Skeletal muscle satellite cell (primary cell): ENCODE measurements at regions not wholly inside any gene's neighbourhood (a gene's known extent, or its start where the extent isn't known, plus 50 kb on each side); places are given as distances from the start of the nearest gene placed in this dataset.

Experiments used
- H3K27me3 ChIP-seq: 2 replicates; pipeline ENCODE4 v1.7.0; 2013; ENCODE audit warnings: low read length; ENCODE audit not compliant: control insufficient read depth, insufficient read depth
- H3K36me3 ChIP-seq: 2 replicates; pipeline ENCODE4 v1.7.0; 2013; ENCODE audit warnings: mild to moderate bottlenecking, control low read depth, low read length; ENCODE audit not compliant: insufficient read depth
- H3K4me1 ChIP-seq: 2 replicates; pipeline ENCODE4 v1.7.0; 2013; ENCODE audit warnings: low read length; ENCODE audit not compliant: control insufficient read depth, insufficient read depth
- H3K4me2 ChIP-seq: 2 replicates; pipeline ENCODE4 v1.7.0; 2013; ENCODE audit warnings: mild to moderate bottlenecking, low read length
- H3K4me3 ChIP-seq: 2 replicates; pipeline ENCODE4 v1.7.0; 2013; ENCODE audit warnings: low read length
- H3K9ac ChIP-seq: 2 replicates; pipeline ENCODE4 v1.7.0; 2013; ENCODE audit warnings: mild to moderate bottlenecking, low read depth, low read length, moderate library complexity
- H3K9me3 ChIP-seq: replicated peaks from 2 replicates; pipeline ENCODE4 v1.7.0; 2013; ENCODE audit warnings: mild to moderate bottlenecking, control low read depth, low read length

DNA sequence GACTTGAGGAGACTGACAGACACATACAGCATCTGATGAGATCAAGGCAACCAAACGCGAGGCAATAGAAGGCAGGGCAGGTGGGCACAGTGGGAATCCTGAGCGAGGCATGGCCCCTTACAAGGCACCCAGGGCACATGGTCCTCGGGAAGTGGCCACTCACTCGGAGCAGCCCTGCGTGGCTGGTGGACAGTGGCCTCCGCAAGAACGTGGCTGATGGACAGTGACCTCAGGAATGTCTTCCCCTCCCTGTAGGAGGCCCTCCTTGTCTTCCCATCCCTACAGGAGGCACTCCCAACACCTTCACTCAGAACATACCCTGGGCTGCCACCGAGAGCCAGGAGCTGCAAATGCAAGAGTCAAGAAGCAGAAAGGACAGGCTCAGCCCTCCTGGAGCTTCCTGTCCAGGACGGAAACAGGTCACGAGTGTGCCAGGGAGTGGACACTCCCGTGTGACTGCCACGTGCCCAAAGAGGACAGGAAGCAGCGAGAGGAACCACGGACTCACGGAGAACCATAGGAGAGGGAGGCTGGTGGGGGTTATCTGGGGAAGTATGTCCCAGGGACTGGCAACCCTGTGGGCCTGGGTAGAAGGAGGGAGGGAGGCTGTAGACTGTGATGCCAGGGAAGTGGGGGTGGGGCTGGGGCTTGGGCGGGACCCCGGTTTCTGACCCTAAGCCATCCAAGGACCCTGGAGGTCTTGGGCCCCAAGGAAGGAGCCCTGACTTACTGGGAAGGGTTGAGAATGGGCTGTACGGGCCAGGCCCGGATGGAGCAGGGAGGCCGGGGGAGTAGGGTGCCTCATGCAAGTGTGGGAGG lies 321.9 kb upstream of the IRX4 start:
- Histone ChIP-seq H3K4me3 (no peak overlapping the region), H3K4me1 (no peaks in the 10 kb centered on the region), H3K36me3 (no peaks in the 10 kb centered on the region), H3K9ac (no peak overlapping the region), H3K4me2 (no peak overlapping the region), H3K27me3 (no peaks in the 10 kb centered on the region), H3K9me3 (no peaks in the 10 kb centered on the region)

DNA sequence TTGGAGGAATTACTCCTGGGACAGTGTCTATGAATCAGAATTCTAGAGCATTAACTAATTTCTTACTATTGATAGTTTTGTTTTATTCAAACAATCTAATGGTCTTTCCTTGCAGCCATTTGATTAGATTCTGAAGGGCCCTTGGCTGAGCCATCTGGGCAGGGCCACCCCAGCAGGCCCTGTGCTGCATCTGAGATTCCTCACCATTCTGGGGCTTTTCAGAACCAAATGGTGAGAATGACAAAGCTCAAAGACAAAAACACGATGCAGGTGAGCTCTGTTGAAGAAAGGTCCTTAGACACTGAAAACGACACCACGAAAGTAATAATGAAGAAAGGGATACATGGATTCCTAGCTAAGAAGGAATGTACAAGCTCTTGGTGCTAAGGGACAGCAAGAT lies 321.0 kb upstream of the IRX4 start:
- no peaks in the 10 kb centered on the region for H3K27me3 ChIP-seq
- no peaks in the 10 kb centered on the region for H3K36me3 ChIP-seq
- H3K9ac ChIP-seq = no peak overlapping the region
- H3K4me1 ChIP-seq = no peaks in the 10 kb centered on the region
- no peak overlapping the region for H3K4me3 ChIP-seq
- no peak overlapping the region for H3K4me2 ChIP-seq
- no peaks in the 10 kb centered on the region for H3K9me3 ChIP-seq

DNA sequence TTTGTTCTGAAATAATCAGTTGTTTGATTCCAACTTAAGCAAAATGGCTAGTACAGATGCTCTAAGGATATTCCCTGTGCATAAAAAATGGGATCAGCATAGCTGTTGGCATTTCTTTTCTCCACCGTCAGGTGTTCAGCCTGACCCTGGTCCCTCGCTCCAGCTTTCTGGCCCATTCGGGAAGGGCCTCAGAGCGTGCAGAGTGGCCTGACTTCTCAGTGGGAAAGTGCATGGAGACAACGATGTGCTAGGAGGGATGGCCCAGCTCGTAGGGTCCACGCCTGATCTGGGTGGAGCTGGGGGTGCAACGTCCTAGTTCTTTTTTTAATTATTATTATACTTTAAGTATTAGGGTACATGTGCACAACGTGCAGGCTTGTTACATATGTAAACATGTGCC lies 319.1 kb upstream of the IRX4 start:
- Histone ChIP-seq H3K4me3 (no peak overlapping the region), H3K4me2 (no peak overlapping the region), H3K9me3 (no peaks in the 10 kb centered on the region), H3K9ac (no peak overlapping the region), H3K4me1 (no peaks in the 10 kb centered on the region), H3K36me3 (no peaks in the 10 kb centered on the region), H3K27me3 (peaks cover 13% of the 10 kb centered on the region)

DNA sequence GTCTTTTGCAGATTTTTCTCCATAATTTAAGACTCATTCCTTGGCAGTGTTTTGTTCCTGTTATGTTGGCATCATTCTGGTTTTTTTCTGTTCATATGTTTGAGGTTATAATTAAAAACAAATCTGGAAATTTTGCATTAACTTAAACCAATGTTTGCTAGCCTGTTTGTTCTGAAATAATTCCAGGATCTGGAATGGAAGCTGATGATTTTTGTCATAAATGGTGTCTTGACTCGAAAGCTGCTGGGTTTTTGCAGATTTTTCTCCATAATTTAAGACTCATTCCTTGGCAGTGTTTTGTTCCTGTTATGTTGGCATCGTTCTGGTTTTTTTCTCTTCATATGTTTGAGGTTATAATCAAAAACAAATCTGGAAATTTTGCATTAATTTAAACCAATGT lies 318.7 kb upstream of the IRX4 start:
- Histone ChIP-seq H3K4me2 (no peak overlapping the region), H3K9me3 (no peaks in the 10 kb centered on the region), H3K36me3 (no peaks in the 10 kb centered on the region), H3K27me3 (peaks cover 16% of the 10 kb centered on the region), H3K9ac (no peak overlapping the region), H3K4me3 (no peak overlapping the region), H3K4me1 (no peaks in the 10 kb centered on the region)

DNA sequence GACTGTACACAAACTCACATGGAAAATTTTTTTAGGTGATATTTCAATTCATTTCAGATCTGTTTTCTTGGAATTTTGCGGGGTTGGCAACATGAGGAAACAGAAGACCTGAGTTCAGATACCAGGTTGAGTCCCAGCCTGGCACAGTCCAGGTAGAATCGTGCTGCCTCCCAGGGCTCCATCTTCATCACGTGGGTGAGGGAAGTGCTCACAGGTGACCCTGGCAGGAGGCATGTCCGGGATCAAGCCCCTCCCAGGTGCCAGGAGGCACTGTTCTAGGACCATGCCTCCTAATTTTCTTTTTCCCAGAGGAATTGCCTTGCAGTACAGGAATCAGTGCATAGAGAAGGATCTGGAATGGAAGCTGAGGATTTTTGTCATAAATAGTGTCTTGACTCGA lies 318.3 kb upstream of the IRX4 start:
- Histone ChIP-seq H3K27me3 (peaks cover 16% of the 10 kb centered on the region), H3K4me3 (no peak overlapping the region), H3K9me3 (no peaks in the 10 kb centered on the region), H3K4me1 (no peaks in the 10 kb centered on the region), H3K36me3 (no peaks in the 10 kb centered on the region), H3K9ac (no peak overlapping the region), H3K4me2 (no peak overlapping the region)

DNA sequence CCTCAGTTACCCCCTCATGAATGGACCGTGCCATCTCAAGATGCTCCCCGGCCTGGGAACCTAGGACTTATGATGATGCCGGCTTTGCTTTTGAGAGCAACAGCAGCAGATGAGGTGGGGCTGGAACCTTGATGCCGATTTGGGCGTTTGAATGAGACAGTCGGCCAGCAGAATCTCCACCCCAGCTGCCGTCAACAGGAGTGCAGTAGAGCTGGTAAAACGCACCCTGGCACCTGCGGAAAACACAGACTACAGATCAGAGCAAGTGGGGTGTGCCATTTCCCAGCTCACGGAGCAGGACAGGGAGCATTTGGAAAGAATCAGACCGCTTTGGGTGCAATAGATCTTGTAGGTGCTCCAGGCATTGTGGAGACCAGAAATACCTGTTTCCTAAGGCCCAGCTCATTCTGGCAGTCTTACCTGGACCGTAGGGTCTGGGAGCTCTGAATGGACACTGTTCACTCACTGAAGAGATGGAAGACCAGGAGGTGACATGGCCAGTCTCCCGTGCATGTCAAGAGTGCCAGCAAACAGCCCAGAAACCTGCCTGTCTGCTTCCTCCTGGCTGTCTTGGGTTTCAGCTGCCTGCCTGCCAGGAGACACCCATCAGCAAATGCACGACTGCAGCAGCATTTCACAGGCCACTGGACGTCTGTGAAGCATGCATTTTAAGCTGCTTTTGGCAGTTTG lies 317.7 kb upstream of the IRX4 start:
- Histone ChIP-seq H3K9ac (no peak overlapping the region), H3K4me1 (no peaks in the 10 kb centered on the region), H3K4me3 (no peak overlapping the region), H3K36me3 (no peaks in the 10 kb centered on the region), H3K4me2 (no peak overlapping the region), H3K9me3 (no peaks in the 10 kb centered on the region), H3K27me3 (peaks cover 16% of the 10 kb centered on the region)

DNA sequence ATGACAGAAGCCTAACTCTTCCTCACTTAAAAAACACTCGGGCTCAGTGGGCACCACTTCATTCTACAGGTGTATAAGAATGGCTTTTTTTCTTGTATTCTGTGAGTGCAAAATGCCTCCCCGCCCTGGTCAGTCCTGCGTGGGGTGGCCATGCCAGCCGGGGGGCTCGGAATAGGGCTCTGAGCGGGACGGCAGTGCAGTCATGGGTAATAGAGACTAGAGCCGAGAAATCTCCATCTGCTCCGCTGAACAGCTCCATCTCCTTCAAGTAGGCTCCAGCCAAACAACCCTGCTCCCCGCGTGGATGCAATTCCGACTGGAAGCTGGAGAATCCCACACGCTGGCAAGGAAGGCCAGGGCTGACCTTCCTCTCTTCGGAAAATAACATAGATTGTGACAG lies 317.0 kb upstream of the IRX4 start:
- Histone ChIP-seq H3K4me3 (no peak overlapping the region), H3K27me3 (peaks cover 16% of the 10 kb centered on the region), H3K4me1 (no peaks in the 10 kb centered on the region), H3K36me3 (no peaks in the 10 kb centered on the region), H3K9me3 (no peaks in the 10 kb centered on the region), H3K9ac (no peak overlapping the region), H3K4me2 (no peak overlapping the region)

DNA sequence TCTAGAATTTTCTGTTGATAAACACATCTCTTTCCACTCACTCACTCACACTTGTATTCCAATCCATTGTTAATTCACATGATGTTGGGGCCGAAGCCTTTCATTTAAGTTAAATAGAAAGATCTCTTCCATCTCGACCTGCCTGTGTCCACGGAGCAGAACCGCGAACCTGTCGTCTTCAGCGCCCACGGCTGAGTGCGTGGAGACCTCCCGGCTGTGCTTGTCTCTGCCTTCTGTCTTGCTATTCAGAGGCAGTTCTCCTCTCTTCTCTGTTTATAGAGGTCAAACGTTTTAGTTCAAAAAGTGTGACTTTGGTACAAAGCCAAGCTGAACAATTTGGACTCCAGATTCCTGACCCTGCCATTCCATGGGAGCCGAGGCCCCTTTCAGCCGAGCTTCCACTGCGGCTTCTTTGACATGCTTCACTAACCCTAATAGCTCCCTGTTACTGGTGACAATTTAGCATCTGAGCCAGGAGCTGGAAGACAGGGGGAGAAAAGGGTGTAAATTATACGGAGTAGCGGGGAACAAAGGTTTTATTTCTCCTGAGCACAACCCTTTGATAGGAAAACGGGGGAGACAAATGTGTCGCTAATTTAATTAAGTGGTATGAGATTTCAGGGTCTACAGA lies 314.4 kb upstream of the IRX4 start:
- Histone ChIP-seq H3K4me1 (no peaks in the 10 kb centered on the region), H3K4me2 (no peak overlapping the region), H3K36me3 (no peaks in the 10 kb centered on the region), H3K27me3 (peaks cover 16% of the 10 kb centered on the region), H3K4me3 (no peak overlapping the region), H3K9me3 (no peaks in the 10 kb centered on the region), H3K9ac (no peak overlapping the region)

DNA sequence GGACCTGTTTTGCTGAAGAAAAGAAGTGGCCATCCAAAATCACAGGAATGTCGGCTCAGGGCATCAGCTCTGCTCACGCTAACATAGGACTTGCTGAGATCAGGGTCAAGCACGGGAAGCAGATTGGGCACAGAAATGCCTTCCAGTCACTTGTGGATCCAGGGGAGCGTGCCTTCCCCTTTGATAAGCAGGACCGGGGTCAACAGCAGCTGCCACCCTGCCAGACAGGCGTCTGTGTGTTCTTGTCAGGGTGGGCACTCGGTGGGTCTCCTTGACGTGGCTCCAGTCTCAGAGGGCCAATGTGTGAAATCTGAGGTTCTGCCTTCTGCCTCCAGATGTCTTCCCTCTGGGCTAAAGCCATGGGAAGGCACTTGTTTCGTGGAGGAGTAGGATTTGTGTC lies 313.7 kb upstream of the IRX4 start:
- Histone ChIP-seq H3K4me2 (no peak overlapping the region), H3K4me1 (no peaks in the 10 kb centered on the region), H3K9me3 (no peaks in the 10 kb centered on the region), H3K9ac (no peak overlapping the region), H3K36me3 (no peaks in the 10 kb centered on the region), H3K27me3 (peaks cover 16% of the 10 kb centered on the region), H3K4me3 (no peak overlapping the region)

DNA sequence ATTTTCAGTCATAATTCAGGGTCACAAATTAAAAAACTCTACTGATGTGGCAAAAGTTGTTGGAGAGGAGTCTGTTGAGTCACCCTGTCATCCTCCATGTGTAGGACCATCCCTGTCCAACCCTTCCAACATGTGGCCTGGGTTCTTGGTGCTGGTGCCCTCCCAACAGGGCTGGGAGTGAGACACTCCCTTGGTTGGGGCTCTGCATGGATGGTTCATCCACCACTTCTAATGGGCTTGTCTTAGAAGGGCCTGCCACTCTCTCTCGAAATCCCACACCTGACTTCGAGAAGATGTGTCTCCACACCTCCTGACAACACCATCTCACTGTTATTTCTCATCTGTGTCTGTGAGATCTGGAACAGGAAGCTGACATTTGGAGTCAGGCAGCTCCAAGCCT lies 312.2 kb upstream of the IRX4 start:
- Histone ChIP-seq H3K36me3 (no peaks in the 10 kb centered on the region), H3K4me1 (no peaks in the 10 kb centered on the region), H3K9me3 (no peaks in the 10 kb centered on the region), H3K9ac (no peak overlapping the region), H3K4me2 (no peak overlapping the region), H3K4me3 (no peak overlapping the region), H3K27me3 (peaks cover 16% of the 10 kb centered on the region)

DNA sequence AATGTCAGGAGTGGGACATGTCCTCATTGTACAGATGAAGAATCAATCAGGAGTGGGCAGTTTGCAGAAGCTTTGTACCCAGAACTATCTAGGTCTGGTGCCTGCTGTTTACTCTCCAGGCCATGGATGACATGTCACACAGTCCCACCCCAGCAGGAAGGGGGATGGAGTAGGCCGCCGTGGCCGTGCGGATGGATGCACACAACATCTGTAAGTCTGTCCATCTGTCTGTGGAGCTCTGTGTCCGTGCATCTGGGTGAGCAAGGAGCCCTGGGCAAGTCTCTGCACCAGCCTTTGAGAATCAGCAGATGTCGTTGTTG lies 311.5 kb upstream of the IRX4 start:
- H3K9ac ChIP-seq = no peak overlapping the region
- H3K9me3 ChIP-seq = no peaks in the 10 kb centered on the region
- H3K27me3 ChIP-seq = peaks cover 16% of the 10 kb centered on the region
- no peak overlapping the region for H3K4me2 ChIP-seq
- no peaks in the 10 kb centered on the region for H3K4me1 ChIP-seq
- H3K4me3 ChIP-seq = no peak overlapping the region
- H3K36me3 ChIP-seq = no peaks in the 10 kb centered on the region
